Medulla oblongata (tissue), 1 donor: ENCODE measurements at regions not wholly inside any gene's neighbourhood (a gene's known extent, or its start where the extent isn't known, plus 50 kb on each side); places are given as distances from the start of the nearest gene placed in this dataset.

Experiments
- DNase-seq: peaks from one replicate; pipeline ENCODE4 v3.0.0-alpha.2; 2015; ENCODE audit errors: extremely low spot score

GRCh38 chr7:46143949-46144917 is 223.2 kb upstream of the IGFBP3 start:
- DNase-seq, result no peak

GRCh38 chr7:46143421-46143820 is 222.3 kb upstream of the IGFBP3 start:
- no peak for DNase-seq

- no peak for DNase-seq
These were observed 218.0 kb upstream of the IGFBP3 start for GRCh38 chr7:46139079-46139478.

GRCh38 chr7:46137725-46138124 is 216.7 kb upstream of the IGFBP3 start:
- DNase-seq, result no peak

GRCh38 chr7:46135557-46135956 is 214.5 kb upstream of the IGFBP3 start:
- no peak for DNase-seq

GRCh38 chr7:46134795-46135194 is 213.7 kb upstream of the IGFBP3 start:
- DNase-seq, result no peak

- DNase-seq, result no peak
These were observed 213.3 kb upstream of the IGFBP3 start for GRCh38 chr7:46134385-46134784.

- DNase-seq, result no peak
These were observed 212.7 kb upstream of the IGFBP3 start for GRCh38 chr7:46133751-46134150.

GRCh38 chr7:46133072-46133471 is 212.0 kb upstream of the IGFBP3 start:
- DNase-seq, result no peak

- no peak for DNase-seq
These were observed 211.1 kb upstream of the IGFBP3 start for GRCh38 chr7:46131916-46132795.

GRCh38 chr7:46129831-46130230 is 208.8 kb upstream of the IGFBP3 start:
- DNase-seq, result peak; percentile 4

- no peak for DNase-seq
These were observed 206.7 kb upstream of the IGFBP3 start for GRCh38 chr7:46127814-46128213.

- DNase-seq, result no peak
These were observed 205.7 kb upstream of the IGFBP3 start for GRCh38 chr7:46126675-46127300.

GRCh38 chr7:46123756-46124343 is 202.8 kb upstream of the IGFBP3 start:
- DNase-seq, result no peak

- DNase-seq, result no peak
These were observed 194.3 kb upstream of the IGFBP3 start for GRCh38 chr7:46115410-46115809.

- DNase-seq, result no peak
These were observed 188.4 kb upstream of the IGFBP3 start for GRCh38 chr7:46109437-46109836.

- no peak for DNase-seq
These were observed 187.2 kb upstream of the IGFBP3 start for GRCh38 chr7:46108272-46108671.

GRCh38 chr7:46107610-46108217 is 186.6 kb upstream of the IGFBP3 start:
- no peak for DNase-seq

GRCh38 chr7:46100521-46100920 is 179.4 kb upstream of the IGFBP3 start:
- no peak for DNase-seq

GRCh38 chr7:46099076-46099475 is 178.0 kb upstream of the IGFBP3 start:
- no peak for DNase-seq

- no peak for DNase-seq
These were observed 170.0 kb upstream of the IGFBP3 start for GRCh38 chr7:46091071-46091470.
